Activated CD4-positive, alpha-beta T cell treated with anti-CD3 and anti-CD28 coated beads for 36 hours (primary cell): ENCODE measurements at regions not wholly inside any gene's neighbourhood (a gene's known extent, or its start where the extent isn't known, plus 50 kb on each side); places are given as distances from the start of the nearest gene placed in this dataset.
A peak's percentile ranks its signal among the peaks of the same experiment; 100 is the strongest.

Source experiments
- ATAC-seq: fragments of 200-7000 bp; cut with Tn5 transposase; one replicate; pipeline ENCODE4 v1.10.0; 2021; ENCODE audit warnings: mild to moderate bottlenecking, moderate library complexity
- CTCF ChIA-PET: fragments of 350-600 bp; sonication (Branson Sonifier 250); formaldehyde crosslinking; loops from one replicate; lab custom pipeline; 2021; ENCODE audit warnings: antibody characterized with exemption; lab: Charles Lee
- POLR2A ChIA-PET: fragments of 350-600 bp; sonication (Branson Sonifier 250); formaldehyde crosslinking; loops from one replicate; lab custom pipeline; 2021; ENCODE audit warnings: antibody characterized with exemption, inconsistent platforms; lab: Charles Lee
- DNase-seq: peaks from one replicate; pipeline ENCODE4 v3.0.0-alpha.2; 2020
- H3K27ac Mint-ChIP-seq: one replicate; pipeline ENCODE4 v1.8.0; 2021; ENCODE audit warnings: mixed read lengths
- H3K27me3 Mint-ChIP-seq: one replicate; pipeline ENCODE4 v1.8.0; 2021; ENCODE audit warnings: mixed read lengths
- H3K36me3 Mint-ChIP-seq: one replicate; pipeline ENCODE4 v1.8.0; 2021; ENCODE audit warnings: low read depth, mixed read lengths
- H3K4me1 Mint-ChIP-seq: one replicate; pipeline ENCODE4 v1.8.0; 2021; ENCODE audit warnings: mixed read lengths
- H3K4me3 Mint-ChIP-seq: one replicate; pipeline ENCODE4 v1.8.0; 2021; ENCODE audit warnings: mild to moderate bottlenecking, moderate library complexity, mixed read lengths
- H3K9me3 Mint-ChIP-seq: one replicate; pipeline ENCODE4 v1.8.0; 2021; ENCODE audit warnings: low read depth, mixed read lengths
- intact Hi-C, 2 experiments: fragments of 100-400 bp; cut with DNase I in 1 of 2; cut with micrococcal nuclease in 1 of 2; formaldehyde crosslinking; loops; one replicate each; pipeline versions ENCODE4 v1.14.2 to v1.15.1; 2022 to 2024; cut with DNase I, micrococcal nuclease

GRCh38 chr3:18758047-18758704 is 333.0 kb upstream of the SATB1 start:
- ChIA-PET POLR2A (interaction anchor here (0.7 to 1.4 kb wide), 12 partner anchors 14 to 1427 kb away, joined by 3 to 10 read pairs (median 4); no protein-coding TSS in a partner anchor), CTCF (interaction anchor here (0.6 to 4.3 kb wide), 49 partner anchors 10 to 864 kb away, joined by 3 to 27 read pairs (median 4); no protein-coding TSS in a partner anchor)
- peak overlapping the region; percentile 90 for H3K27ac Mint-ChIP-seq
- ATAC-seq, result peak; percentile 95
- peaks cover 48% of the 10 kb centered on the region for H3K4me1 Mint-ChIP-seq
- no peak for DNase-seq
- no peak overlapping the region for H3K4me3 Mint-ChIP-seq
- intact Hi-C loops, result loop anchor here (1.0 to 5.0 kb wide), 9 partner anchors 17 to 866 kb away; partner anchors contain the start of gene SATB1 (in 1 of the 2)
- no peaks in the 10 kb centered on the region for H3K9me3 Mint-ChIP-seq
- no peaks in the 10 kb centered on the region for H3K27me3 Mint-ChIP-seq
- peaks cover 12% of the 10 kb centered on the region for H3K36me3 Mint-ChIP-seq

- ATAC-seq (no peak), DNase-seq (no peak)
- H3K36me3 Mint-ChIP-seq, result peaks cover 12% of the 10 kb centered on the region
- peaks cover 55% of the 10 kb centered on the region for H3K4me1 Mint-ChIP-seq
- no peaks in the 10 kb centered on the region for H3K27me3 Mint-ChIP-seq
- CTCF ChIA-PET, result interaction anchor here (0.6 to 4.3 kb wide), 44 partner anchors 9 to 465 kb away, joined by 3 to 27 read pairs (median 4); no protein-coding TSS in a partner anchor
- intact Hi-C loops, result loop anchor here (5.0 kb wide), 4 partner anchors 200 to 865 kb away; partner anchors contain the start of gene SATB1 (in 1 of the 2)
- no peaks in the 10 kb centered on the region for H3K9me3 Mint-ChIP-seq
- POLR2A ChIA-PET, result interaction anchor here (0.6 to 1.4 kb wide), 10 partner anchors 14 to 333 kb away, joined by 3 to 12 read pairs (median 5); no protein-coding TSS in a partner anchor
- H3K4me3 Mint-ChIP-seq, result no peak overlapping the region
- peak overlapping the region; percentile 90 for H3K27ac Mint-ChIP-seq
Measured at GRCh38 chr3:18757476-18757875, 332.3 kb upstream of the SATB1 start.

DNA sequence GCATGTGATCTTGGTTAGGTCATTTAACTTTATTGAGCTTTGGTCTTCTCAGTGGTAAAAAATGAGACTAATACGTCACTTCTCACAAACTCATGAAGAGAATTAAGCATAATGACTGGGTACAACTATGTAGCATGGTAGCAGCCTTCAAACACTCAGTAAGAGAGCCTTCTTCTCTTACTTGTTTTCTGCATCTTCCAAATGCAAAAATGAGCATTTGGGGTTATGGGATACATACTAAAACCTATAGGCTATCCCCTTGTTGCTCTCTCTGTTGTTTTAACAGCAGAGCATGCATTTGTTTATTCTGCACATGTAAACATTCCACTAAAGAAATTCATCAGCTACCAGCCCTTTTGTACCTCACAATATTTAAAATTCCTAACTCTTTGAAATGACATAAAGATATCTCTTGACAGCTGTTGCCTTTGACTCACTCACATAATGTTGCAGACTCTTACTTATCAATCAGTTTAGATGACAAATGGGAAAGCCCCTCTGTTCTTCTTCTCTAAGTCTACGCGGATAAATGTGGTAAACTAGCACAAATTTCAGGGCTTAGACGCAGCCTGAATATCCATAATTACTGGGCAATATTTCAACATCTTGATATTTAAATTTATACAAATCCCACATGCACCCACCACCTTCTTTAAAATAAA is 327.3 kb upstream of the SATB1 start:
- no peaks in the 10 kb centered on the region for H3K27me3 Mint-ChIP-seq
- peak overlapping the region; percentile 39 for H3K27ac Mint-ChIP-seq
- peaks cover 81% of the 10 kb centered on the region for H3K4me1 Mint-ChIP-seq
- ATAC-seq (peak; percentile 91), DNase-seq (no peak)
- H3K36me3 Mint-ChIP-seq, result peaks cover 16% of the 10 kb centered on the region
- H3K9me3 Mint-ChIP-seq, result peaks cover 2% of the 10 kb centered on the region
- ChIA-PET POLR2A (interaction anchor here (1.0 kb wide), 1 partner anchor 11 kb away, joined by 3 read pairs; no protein-coding TSS in a partner anchor), CTCF (interaction anchor here (0.7 kb wide), 2 partner anchors 10 to 193 kb away, joined by 3 read pairs; no protein-coding TSS in a partner anchor)
- no peak overlapping the region for H3K4me3 Mint-ChIP-seq
- intact Hi-C loops, result loop anchor here in 1 of 2 experiments (1.0 kb wide), 1 partner anchor 11 kb away; no protein-coding TSS in a partner anchor

DNA sequence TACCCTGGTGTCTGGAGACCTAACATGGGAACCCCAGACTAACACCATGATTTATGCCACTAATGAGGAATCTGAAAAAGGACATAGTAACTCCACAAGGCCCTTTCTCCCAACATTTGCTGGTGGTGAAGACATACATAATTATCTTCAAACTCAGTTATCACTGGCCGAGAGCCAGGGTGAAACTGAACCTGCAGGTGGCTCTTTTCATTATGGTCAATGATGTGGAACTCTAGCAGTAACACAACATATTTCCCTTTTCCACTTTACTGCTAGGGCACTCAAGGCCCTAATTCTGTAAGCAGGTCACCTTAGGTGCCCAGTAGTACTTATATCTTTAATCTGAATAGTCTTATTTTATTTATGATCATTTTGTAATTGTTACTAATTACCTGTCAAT is 326.4 kb upstream of the SATB1 start:
- DNase-seq (no peak), ATAC-seq (no peak)
- H3K36me3 Mint-ChIP-seq, result peaks cover 21% of the 10 kb centered on the region
- POLR2A ChIA-PET, result interaction anchor here (1.0 kb wide), 1 partner anchor 10 kb away, joined by 3 read pairs; no protein-coding TSS in a partner anchor
- peak overlapping the region; percentile 39 for H3K27ac Mint-ChIP-seq
- H3K4me1 Mint-ChIP-seq, result peaks cover 80% of the 10 kb centered on the region
- no peaks in the 10 kb centered on the region for H3K27me3 Mint-ChIP-seq
- H3K9me3 Mint-ChIP-seq, result peaks cover 4% of the 10 kb centered on the region
- intact Hi-C loops, result no loop called here
- CTCF ChIA-PET, result interaction anchor here (0.7 kb wide), 1 partner anchor 192 kb away, joined by 3 read pairs; no protein-coding TSS in a partner anchor
- no peak overlapping the region for H3K4me3 Mint-ChIP-seq

DNA sequence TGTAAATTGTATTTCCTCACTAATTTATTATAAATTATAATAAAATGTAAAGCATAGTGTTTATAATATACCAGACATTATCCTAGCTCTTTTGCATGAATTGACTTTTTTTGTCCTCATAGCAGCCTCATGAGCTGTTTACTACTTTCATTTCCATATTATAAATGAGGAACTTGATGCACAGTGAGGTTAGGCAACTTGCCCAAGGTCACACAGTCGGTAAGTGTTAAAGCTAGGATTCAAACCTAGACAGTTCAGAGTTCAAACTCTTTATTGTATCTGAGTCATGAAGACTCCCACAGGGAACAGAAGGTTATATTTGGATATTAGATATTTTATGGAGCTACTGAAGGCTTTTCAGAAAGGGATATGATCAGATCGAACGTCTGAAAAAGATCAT is 322.2 kb upstream of the SATB1 start:
- H3K27me3 Mint-ChIP-seq, result no peaks in the 10 kb centered on the region
- peaks cover 4% of the 10 kb centered on the region for H3K9me3 Mint-ChIP-seq
- POLR2A ChIA-PET, result interaction anchor here (1.0 kb wide), 1 partner anchor 316 kb away, joined by 3 read pairs; no protein-coding TSS in a partner anchor
- no peak overlapping the region for H3K4me3 Mint-ChIP-seq
- peaks cover 25% of the 10 kb centered on the region for H3K36me3 Mint-ChIP-seq
- intact Hi-C loops, result loop anchor here in 1 of 2 experiments (10.0 kb wide), 1 partner anchor 1003 kb away; the partner anchor contains the start of gene TBC1D5
- ATAC-seq (no peak), DNase-seq (no peak)
- CTCF ChIA-PET, result interaction anchor here (0.6 to 3.6 kb wide), 5 partner anchors 11 to 346 kb away, joined by 3 to 26 read pairs (median 3); no protein-coding TSS in a partner anchor
- H3K27ac Mint-ChIP-seq, result no peak overlapping the region
- peaks cover 84% of the 10 kb centered on the region for H3K4me1 Mint-ChIP-seq

DNA sequence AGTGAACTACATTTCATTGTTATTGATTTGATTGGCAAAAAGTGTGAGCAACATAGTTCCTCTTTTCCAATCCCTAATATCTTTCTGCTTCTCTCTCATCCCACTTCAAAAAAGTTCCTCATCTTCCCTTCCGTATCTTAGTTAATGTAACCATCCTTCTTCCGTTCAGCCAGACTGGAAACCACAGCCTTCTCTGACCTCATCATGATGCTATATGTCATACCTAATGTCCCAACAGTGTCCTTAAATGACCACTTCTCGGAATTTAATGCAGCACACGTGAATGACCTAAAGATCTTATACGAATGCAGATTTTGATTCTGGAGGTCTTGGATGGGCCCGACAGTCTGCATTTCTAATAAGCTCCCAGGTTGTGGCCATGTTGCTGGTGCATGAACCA is 320.3 kb upstream of the SATB1 start:
- intact Hi-C loops, result loop anchor here in 1 of 2 experiments (1.0 to 10.0 kb wide), 2 partner anchors 9 to 1001 kb away; partner anchors contain the start of gene TBC1D5
- no peaks in the 10 kb centered on the region for H3K27me3 Mint-ChIP-seq
- peak overlapping the region; percentile 2 for H3K4me3 Mint-ChIP-seq
- ATAC-seq (no peak), DNase-seq (no peak)
- H3K36me3 Mint-ChIP-seq, result peaks cover 19% of the 10 kb centered on the region
- peak overlapping the region; percentile 97 for H3K27ac Mint-ChIP-seq
- peaks cover 84% of the 10 kb centered on the region for H3K4me1 Mint-ChIP-seq
- CTCF ChIA-PET, result interaction anchor here (0.9 to 2.0 kb wide), 5 partner anchors 9 to 186 kb away, joined by 3 to 7 read pairs (median 5); no protein-coding TSS in a partner anchor
- POLR2A ChIA-PET, result interaction anchor here (0.8 to 1.1 kb wide), 2 partner anchors 32 to 69 kb away, joined by 3 read pairs; no protein-coding TSS in a partner anchor
- peaks cover 2% of the 10 kb centered on the region for H3K9me3 Mint-ChIP-seq

- peak overlapping the region; percentile 97 for H3K27ac Mint-ChIP-seq
- ATAC-seq, result no peak
- DNase-seq, result no peak
- CTCF ChIA-PET, result interaction anchor here (0.8 to 2.0 kb wide), 2 partner anchors 65 to 185 kb away, joined by 5 to 7 read pairs; no protein-coding TSS in a partner anchor
- peaks cover 19% of the 10 kb centered on the region for H3K36me3 Mint-ChIP-seq
- intact Hi-C loops, result loop anchor here (5.0 to 10.0 kb wide), 2 partner anchors 242 to 1000 kb away; partner anchors contain the start of gene TBC1D5 (in 1 of the 2)
- peaks cover 2% of the 10 kb centered on the region for H3K9me3 Mint-ChIP-seq
- no peaks in the 10 kb centered on the region for H3K27me3 Mint-ChIP-seq
- H3K4me3 Mint-ChIP-seq, result peak overlapping the region; percentile 48
- POLR2A ChIA-PET, result interaction anchor here (0.7 to 1.2 kb wide), 3 partner anchors 14 to 188 kb away, joined by 4 to 5 read pairs (median 4); no protein-coding TSS in a partner anchor
- peaks cover 85% of the 10 kb centered on the region for H3K4me1 Mint-ChIP-seq
Measured at GRCh38 chr3:18744472-18744871, 319.3 kb upstream of the SATB1 start.

DNA sequence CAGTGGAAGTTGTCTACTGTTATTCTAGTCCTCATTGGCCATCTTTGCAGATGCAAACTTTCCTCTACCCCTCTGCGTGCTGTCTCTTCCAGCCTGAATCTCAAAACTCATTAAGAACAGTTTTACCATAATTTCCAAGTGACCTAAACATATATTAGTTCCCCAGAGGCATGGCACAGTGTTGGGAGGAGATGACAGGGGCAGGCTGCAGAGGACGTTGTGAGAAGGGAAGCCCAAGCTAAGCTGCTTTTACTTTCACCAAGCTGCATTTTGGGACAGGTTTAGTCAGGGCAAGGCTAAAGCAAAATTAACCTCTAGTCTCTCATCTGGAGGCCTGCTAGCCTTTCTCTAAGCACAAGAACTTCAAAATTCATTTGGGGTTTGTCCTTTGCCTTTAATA is 318.6 kb upstream of the SATB1 start:
- ATAC-seq (peak; percentile 37), DNase-seq (peak; percentile 56)
- ChIA-PET POLR2A (interaction anchor here (0.7 to 1.2 kb wide), 3 partner anchors 14 to 187 kb away, joined by 4 to 5 read pairs (median 4); no protein-coding TSS in a partner anchor), CTCF (interaction anchor here (0.8 to 1.6 kb wide), 5 partner anchors 9 to 302 kb away, joined by 3 to 5 read pairs (median 4); no protein-coding TSS in a partner anchor)
- Mint-ChIP-seq H3K27me3 (no peaks in the 10 kb centered on the region), H3K4me1 (peaks cover 86% of the 10 kb centered on the region), H3K36me3 (peaks cover 19% of the 10 kb centered on the region), H3K4me3 (peak overlapping the region; percentile 48), H3K27ac (peak overlapping the region; percentile 97), H3K9me3 (peaks cover 2% of the 10 kb centered on the region)
- intact Hi-C loops, result loop anchor here (5.0 to 10.0 kb wide), 2 partner anchors 241 to 999 kb away; partner anchors contain the start of gene TBC1D5 (in 1 of the 2)

DNA sequence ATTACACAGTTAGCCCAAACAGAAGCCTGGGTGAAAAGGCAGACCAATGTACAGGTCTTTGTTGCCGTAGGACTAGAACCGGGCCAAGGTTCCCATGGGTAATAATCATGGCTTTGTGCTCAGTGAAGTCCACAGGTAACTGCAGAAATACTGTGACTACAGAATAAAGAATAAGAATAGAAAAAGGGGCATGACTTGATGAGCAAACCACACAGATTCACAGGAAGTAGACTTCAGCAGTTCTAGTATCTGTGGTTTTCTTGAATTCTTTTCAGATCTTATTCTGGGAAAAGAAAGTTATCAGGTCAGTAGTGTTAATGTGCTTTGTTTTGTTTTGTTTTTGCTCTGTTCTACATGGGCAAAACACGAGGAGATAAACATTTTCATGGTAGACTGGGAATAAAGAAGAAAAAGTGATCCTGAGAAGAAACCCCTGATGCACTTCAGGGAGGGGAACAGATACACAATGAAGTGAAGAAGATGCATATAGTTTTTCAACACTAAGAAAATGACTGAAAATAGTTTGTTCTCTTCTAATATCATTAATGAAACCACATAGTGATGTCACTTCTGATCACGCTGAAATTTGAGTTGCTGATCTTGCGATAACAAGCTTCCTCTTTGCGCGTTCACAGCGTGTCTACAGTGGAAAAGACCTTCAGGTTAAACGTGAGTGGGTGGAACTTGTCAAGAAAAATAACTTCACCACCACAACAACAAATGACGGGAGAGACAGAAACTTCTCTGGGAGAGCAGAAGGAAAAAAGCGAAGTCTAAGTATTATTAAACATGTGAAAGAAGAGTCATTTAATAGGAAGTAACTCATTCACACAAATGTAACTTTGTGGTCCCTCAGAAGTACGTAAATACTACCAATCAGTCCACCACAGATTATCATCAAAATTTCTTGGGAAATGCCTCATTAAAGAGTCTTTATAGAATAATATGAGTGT is 315.8 kb upstream of the SATB1 start:
- Mint-ChIP-seq H3K27ac (peak overlapping the region; percentile 94), H3K36me3 (peaks cover 33% of the 10 kb centered on the region), H3K9me3 (no peaks in the 10 kb centered on the region), H3K4me3 (peak overlapping the region; percentile 58), H3K4me1 (peaks cover 94% of the 10 kb centered on the region), H3K27me3 (no peaks in the 10 kb centered on the region)
- DNase-seq, result peak; percentile 76
- intact Hi-C loops, result loop anchor here (1.0 to 10.0 kb wide), 14 partner anchors 11 to 996 kb away; partner anchors contain the start of genes SATB1 (in 1 of the 2) and TBC1D5 (in 1 of the 2)
- ChIA-PET CTCF (interaction anchor here (0.6 to 5.9 kb wide), 15 partner anchors 13 to 295 kb away, joined by 3 to 53 read pairs (median 3); no protein-coding TSS in a partner anchor), POLR2A (interaction anchor here (0.6 to 4.4 kb wide), 22 partner anchors 11 to 323 kb away, joined by 3 to 66 read pairs (median 5); no protein-coding TSS in a partner anchor)
- ATAC-seq, result peak; percentile 36
